IPS-20b (cell line): ENCODE measurements at regions not wholly inside any gene's neighbourhood (a gene's known extent, or its start where the extent isn't known, plus 50 kb on each side); places are given as distances from the start of the nearest gene placed in this dataset.

ENCODE experiments used
- H3K27ac ChIP-seq: one replicate; pipeline ENCODE4 v1.5.1; 2013; ENCODE audit warnings: low read length
- H3K27me3 ChIP-seq: 2 replicates; pipeline ENCODE4 v1.6.1; 2013; ENCODE audit warnings: mild to moderate bottlenecking, low read length, inconsistent platforms; ENCODE audit not compliant: insufficient read depth
- H3K36me3 ChIP-seq: 2 replicates; pipeline ENCODE4 v1.6.1; 2013; ENCODE audit warnings: low read depth, mild to moderate bottlenecking, inconsistent platforms, low read length, moderate library complexity; ENCODE audit not compliant: insufficient read depth
- H3K4me1 ChIP-seq: 2 replicates; pipeline ENCODE4 v1.6.1; 2013; ENCODE audit warnings: mild to moderate bottlenecking, control low read depth, inconsistent platforms, low read length, moderate library complexity; ENCODE audit not compliant: insufficient read depth
- H3K4me3 ChIP-seq: 2 replicates; pipeline ENCODE4 v1.5.1; 2013; ENCODE audit warnings: mild to moderate bottlenecking, low read length, inconsistent platforms
- H3K9ac ChIP-seq: 2 replicates; pipeline ENCODE4 v1.6.1; 2013; ENCODE audit warnings: low read depth, mild to moderate bottlenecking, inconsistent platforms, low read length, moderate library complexity
- H3K9me3 ChIP-seq: 2 replicates; pipeline ENCODE4 v1.6.1; 2013; ENCODE audit warnings: mild to moderate bottlenecking, low read depth, low read length, inconsistent platforms; ENCODE audit not compliant: insufficient read depth

- Histone ChIP-seq H3K36me3 (no peaks in the 10 kb centered on the region), H3K27me3 (no peaks in the 10 kb centered on the region), H3K27ac (no peak overlapping the region), H3K4me1 (no peaks in the 10 kb centered on the region), H3K4me3 (no peak overlapping the region), H3K9ac (no peak overlapping the region), H3K9me3 (no peaks in the 10 kb centered on the region)
Observed at GRCh38 chr2:15725101-15725781, 133.6 kb downstream of the DDX1 start.

DNA sequence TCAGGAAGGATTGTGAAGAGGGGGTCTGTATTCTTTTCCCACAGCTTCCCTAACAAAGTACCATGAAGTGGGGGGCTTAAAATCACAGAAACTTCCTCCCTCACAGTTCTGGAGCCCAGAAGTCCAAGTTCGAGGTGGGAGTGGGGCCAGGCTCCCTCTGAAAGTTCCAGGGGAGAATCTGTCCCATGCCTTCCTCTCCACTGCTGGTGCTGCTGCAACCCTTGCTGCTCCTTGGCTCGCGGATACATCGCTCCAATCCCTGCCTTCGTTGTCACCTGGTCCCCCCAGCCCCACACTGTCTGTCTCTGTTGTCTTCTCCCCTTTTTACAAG, 134.1 kb downstream of the DDX1 start:
- Histone ChIP-seq H3K36me3 (no peaks in the 10 kb centered on the region), H3K9ac (no peak overlapping the region), H3K9me3 (no peaks in the 10 kb centered on the region), H3K4me3 (no peak overlapping the region), H3K27ac (no peak overlapping the region), H3K4me1 (no peaks in the 10 kb centered on the region), H3K27me3 (no peaks in the 10 kb centered on the region)

DNA sequence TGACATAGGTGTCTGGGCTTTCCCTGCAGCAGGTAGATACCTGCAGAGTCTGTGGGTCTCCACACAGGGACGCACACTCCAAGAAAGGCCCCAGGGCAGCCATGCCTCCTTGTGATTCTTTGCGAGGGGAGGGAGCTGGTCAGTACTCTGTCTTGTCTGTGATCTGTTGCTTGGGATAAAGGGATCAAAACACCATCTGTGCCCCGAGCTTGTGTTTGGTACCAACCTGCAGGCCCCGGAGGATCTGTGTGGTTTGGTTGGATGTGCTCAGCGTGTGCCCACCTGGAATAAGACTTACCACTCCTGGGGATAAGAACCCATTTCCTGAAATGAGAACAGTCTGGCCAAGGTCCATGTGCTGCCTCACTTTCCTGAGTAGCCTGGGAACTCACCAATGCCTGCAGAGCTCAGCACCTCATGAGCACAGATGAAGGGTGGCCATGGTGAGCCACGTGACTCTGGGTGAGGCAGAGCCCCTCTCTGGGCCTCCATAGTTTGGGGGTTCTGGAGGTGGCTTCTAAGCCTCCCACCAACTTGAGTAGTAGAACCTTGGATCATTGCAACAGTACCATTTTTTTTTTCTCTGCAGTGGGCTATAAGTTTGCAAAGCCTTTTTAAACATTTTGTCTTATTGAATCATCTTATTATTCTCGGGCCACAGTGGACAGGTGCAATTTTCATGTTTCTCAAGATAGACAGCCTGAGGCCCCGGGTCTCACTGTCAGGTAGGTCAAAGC, 134.8 kb downstream of the DDX1 start:
- H3K27me3 ChIP-seq: no peaks in the 10 kb centered on the region
- no peaks in the 10 kb centered on the region for H3K36me3 ChIP-seq
- H3K4me1 ChIP-seq: no peaks in the 10 kb centered on the region
- H3K9ac ChIP-seq: no peak overlapping the region
- no peak overlapping the region for H3K4me3 ChIP-seq
- no peaks in the 10 kb centered on the region for H3K9me3 ChIP-seq
- no peak overlapping the region for H3K27ac ChIP-seq

GRCh38 chr2:15727396-15728244, 136.0 kb downstream of the DDX1 start:
- Histone ChIP-seq H3K9ac (no peak overlapping the region), H3K27ac (no peak overlapping the region), H3K4me3 (no peak overlapping the region), H3K36me3 (no peaks in the 10 kb centered on the region), H3K4me1 (no peaks in the 10 kb centered on the region), H3K9me3 (no peaks in the 10 kb centered on the region), H3K27me3 (no peaks in the 10 kb centered on the region)

GRCh38 chr2:15728245-15728938, 136.7 kb downstream of the DDX1 start:
- H3K9me3 ChIP-seq: no peaks in the 10 kb centered on the region
- no peaks in the 10 kb centered on the region for H3K36me3 ChIP-seq
- no peaks in the 10 kb centered on the region for H3K4me1 ChIP-seq
- no peak overlapping the region for H3K27ac ChIP-seq
- H3K27me3 ChIP-seq: no peaks in the 10 kb centered on the region
- H3K4me3 ChIP-seq: no peak overlapping the region
- H3K9ac ChIP-seq: no peak overlapping the region

DNA sequence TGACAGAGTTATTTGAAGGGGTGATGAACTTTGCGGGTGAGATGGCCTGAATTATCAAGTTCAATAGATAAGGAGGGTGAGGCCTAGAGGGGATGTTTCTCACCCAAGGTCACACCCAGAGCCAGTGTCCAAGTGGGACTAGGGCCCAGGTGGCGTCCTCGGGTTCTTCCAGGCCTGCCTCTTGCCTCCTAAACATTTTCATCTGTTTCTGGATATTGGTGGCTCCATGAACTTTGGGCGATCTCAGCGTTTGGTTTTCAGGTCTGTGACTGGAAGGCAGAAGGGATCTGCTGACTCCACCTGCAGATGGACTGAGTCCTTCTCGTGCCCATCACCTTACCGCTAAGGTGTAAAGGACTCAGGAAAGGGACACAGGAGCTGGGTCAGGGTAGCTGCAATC, 137.3 kb downstream of the DDX1 start:
- H3K4me3 ChIP-seq: no peak overlapping the region
- no peak overlapping the region for H3K9ac ChIP-seq
- peaks cover 2% of the 10 kb centered on the region; the same call in 1 of the 2 replicates for H3K4me1 ChIP-seq
- no peaks in the 10 kb centered on the region for H3K9me3 ChIP-seq
- no peaks in the 10 kb centered on the region for H3K36me3 ChIP-seq
- H3K27ac ChIP-seq: no peak overlapping the region
- H3K27me3 ChIP-seq: no peaks in the 10 kb centered on the region

DNA sequence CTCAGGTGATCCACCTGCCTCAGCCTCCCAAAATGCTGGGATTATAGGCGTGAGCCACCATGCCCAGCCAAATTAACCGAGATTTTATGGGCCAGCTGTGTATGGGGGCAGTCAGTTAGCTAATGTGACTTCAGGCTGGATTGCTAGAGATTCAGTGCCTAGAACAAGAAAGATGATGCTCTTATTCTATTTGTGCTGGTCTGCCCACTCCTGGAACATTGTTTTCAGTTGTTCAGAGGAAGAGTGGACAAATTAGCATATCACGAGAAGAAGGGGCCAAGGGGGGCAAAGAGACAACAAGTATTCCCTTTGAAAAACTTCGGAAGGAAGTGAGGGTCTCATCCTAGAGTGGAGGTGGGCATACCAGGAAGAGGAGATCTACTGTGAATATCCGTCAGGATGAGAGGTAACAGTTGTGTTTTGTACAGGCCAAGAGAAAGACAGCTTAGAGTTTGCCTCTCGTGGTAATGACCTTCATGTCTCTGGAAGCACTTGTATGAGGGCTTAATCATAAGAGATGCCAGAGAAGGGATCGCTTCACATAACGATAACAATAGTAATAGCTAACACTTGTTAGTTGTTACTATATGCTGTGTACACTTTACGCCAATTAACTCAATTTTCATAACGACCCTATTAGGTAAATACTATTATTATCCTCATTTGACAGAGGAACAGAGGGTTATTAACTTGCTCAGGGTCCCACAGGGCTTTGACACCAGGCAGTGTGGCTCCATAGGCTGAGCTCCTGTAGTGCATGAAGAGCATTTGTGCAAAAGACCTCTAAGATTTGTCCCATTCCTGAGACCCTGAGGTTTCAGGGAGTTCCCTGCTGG, 138.3 kb downstream of the DDX1 start:
- H3K27ac ChIP-seq: no peak overlapping the region
- H3K27me3 ChIP-seq: 0 out of 2 replicates have a peak, but pooled peaks cover 5% of the 10 kb centered on the region
- H3K4me1 ChIP-seq: peaks cover 11% of the 10 kb centered on the region; the same call in 1 of the 2 replicates

GRCh38 chr2:15730545-15731212, 139.0 kb downstream of the DDX1 start:
- H3K27ac ChIP-seq: no peak overlapping the region
- no peak overlapping the region for H3K9ac ChIP-seq
- no peaks in the 10 kb centered on the region for H3K36me3 ChIP-seq
- H3K4me3 ChIP-seq: no peak overlapping the region
- H3K4me1 ChIP-seq: peaks cover 18% of the 10 kb centered on the region; the same call in 1 of the 2 replicates
- H3K9me3 ChIP-seq: no peaks in the 10 kb centered on the region
- 0 out of 2 replicates have a peak, but pooled peaks cover 5% of the 10 kb centered on the region for H3K27me3 ChIP-seq

More for the DNA sequence above, 138.3 kb downstream of the DDX1 start:
- Histone ChIP-seq H3K36me3 (no peaks in the 10 kb centered on the region), H3K4me3 (no peak overlapping the region), H3K9me3 (no peaks in the 10 kb centered on the region), H3K9ac (no peak overlapping the region)

DNA sequence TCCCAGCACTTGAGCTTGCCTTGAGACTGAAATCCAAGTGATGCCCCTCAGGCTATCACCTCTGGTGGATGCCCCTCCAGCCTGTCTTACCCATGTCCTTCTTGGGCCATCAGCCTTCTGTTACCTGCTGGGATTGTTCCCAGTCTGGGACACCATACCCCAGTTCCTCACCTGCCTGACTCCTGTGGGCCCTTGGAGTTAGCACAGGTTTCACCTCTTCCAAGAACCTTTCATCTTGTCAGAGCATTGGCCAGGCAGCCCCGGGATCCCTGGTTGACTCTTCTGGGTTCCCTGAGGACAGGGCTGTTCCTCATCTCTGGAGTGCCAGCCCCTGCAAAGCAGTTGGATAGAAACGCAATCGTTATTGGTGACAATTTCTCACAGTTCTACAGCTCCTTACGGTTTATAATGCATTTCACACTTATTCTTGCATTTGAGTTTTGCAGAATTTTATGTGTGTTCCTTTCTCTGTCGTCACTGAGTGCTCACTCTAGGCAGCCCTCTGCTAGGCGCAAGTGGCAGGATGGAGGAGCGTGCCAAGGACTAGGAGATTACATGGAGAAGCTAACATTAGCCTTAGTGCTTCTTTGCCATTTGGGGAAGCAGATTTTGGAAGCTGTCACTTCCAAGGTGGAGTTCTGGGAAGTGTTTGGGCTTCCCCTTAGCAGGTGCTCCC, 139.7 kb downstream of the DDX1 start:
- Histone ChIP-seq H3K36me3 (no peaks in the 10 kb centered on the region), H3K27ac (no peak overlapping the region)

DNA sequence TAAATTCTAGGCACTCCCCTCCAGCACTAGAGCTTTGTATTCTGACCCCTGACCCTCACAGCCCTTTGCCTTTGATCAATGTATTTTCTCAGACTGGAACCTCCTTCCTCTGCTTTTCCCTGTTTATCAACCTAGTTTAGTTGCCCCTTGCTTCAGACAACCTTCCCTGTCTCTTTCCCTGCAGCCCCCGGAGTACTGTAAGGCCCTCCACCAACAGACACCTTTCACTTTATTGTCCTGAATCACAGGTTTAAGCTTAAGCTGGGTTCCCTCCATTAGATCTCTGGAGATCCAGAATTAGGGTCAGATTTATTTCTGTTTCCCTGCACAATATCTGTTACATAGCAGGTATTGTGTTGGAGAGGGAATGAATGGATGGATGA, 140.2 kb downstream of the DDX1 start:
- Histone ChIP-seq H3K27ac (no peak overlapping the region), H3K36me3 (no peaks in the 10 kb centered on the region), H3K4me3 (no peak overlapping the region), H3K4me1 (peaks cover 18% of the 10 kb centered on the region; the same call in 1 of the 2 replicates), H3K27me3 (0 out of 2 replicates have a peak, but pooled peaks cover 5% of the 10 kb centered on the region), H3K9me3 (no peaks in the 10 kb centered on the region), H3K9ac (no peak overlapping the region)

More for the DNA sequence above, 139.7 kb downstream of the DDX1 start:
- H3K4me3 ChIP-seq: no peak overlapping the region
- H3K9ac ChIP-seq: no peak overlapping the region
- peaks cover 18% of the 10 kb centered on the region; the same call in 1 of the 2 replicates for H3K4me1 ChIP-seq
- 0 out of 2 replicates have a peak, but pooled peaks cover 5% of the 10 kb centered on the region for H3K27me3 ChIP-seq
- no peaks in the 10 kb centered on the region for H3K9me3 ChIP-seq
